ENCODE measurements at regions not wholly inside any gene's neighbourhood (a gene's known extent, or its start where the extent isn't known, plus 50 kb on each side); places are given as distances from the start of the nearest gene placed in this dataset.

- no peak for DNase-seq (ENCODE audit: low read depth)
- TF ChIP-seq CTCF (IDR thresholded peaks at IDR 0.05; ENCODE audit: control insufficient read depth, extremely low read depth, insufficient read depth) = no peak
- no peak overlapping the region for H3K4me3 ChIP-seq (ENCODE audit: low read depth, low read length)
Measured at GRCh38 chr3:74267131-74267530, 347.3 kb downstream of the CNTN3 start.

GRCh38 chr3:74265069-74265468 is 349.4 kb downstream of the CNTN3 start:
- no peak for DNase-seq (ENCODE audit: low read depth)
- TF ChIP-seq CTCF (IDR thresholded peaks at IDR 0.05; ENCODE audit: control insufficient read depth, extremely low read depth, insufficient read depth) = no peak
- H3K4me3 ChIP-seq (ENCODE audit: low read depth, low read length) = no peak overlapping the region

DNA sequence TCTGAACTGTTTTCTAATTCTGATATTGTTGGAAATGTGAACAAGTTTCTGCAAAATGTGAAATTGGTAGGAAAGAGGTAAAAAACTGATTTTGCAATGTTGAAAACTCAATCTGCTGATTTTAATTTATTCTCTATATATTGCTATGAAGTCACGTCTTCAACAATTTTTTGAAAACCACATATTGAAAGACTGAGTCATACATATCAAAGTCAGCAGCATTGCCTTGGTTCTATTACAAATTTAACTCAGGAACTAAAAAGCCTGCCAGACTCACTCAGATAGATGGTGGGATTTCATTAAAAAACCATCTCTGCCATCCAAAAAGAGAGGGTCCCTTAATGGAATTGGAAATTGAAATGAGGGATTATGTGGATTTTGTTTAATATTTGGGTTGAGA is 351.4 kb downstream of the CNTN3 start:
- no peak overlapping the region for H3K4me3 ChIP-seq (ENCODE audit: low read depth, low read length)
- no peak for TF ChIP-seq CTCF (IDR thresholded peaks at IDR 0.05; ENCODE audit: control insufficient read depth, extremely low read depth, insufficient read depth)
- no peak for DNase-seq (ENCODE audit: low read depth)

- DNase-seq (ENCODE audit: low read depth) = no peak
- no peak for TF ChIP-seq CTCF (IDR thresholded peaks at IDR 0.05; ENCODE audit: control insufficient read depth, extremely low read depth, insufficient read depth)
Measured at GRCh38 chr3:74233091-74233490, 381.4 kb downstream of the CNTN3 start.

DNA sequence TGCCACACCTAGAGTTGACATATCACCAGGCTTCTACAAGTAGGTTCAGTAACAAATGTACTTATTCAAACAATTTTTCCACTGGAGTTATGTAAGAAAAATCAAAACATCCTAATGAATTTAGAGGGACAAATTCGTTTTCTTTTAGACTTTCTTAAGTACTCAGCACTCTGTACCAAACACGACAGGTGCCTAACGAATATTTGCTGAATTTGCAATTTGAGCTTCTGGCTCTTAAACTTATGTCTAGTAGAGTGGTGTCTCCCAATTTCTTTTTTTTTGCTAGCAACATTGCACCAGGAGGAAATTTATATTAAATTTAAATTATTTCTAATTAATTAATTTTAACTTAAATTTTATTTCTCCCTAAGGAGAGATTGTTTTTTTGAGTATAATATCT is 397.0 kb downstream of the CNTN3 start:
- TF ChIP-seq CTCF (IDR thresholded peaks at IDR 0.05; ENCODE audit: control insufficient read depth, extremely low read depth, insufficient read depth) = no peak
- no peak for DNase-seq (ENCODE audit: low read depth)
- H3K4me3 ChIP-seq (ENCODE audit: low read depth, low read length) = no peak overlapping the region

More at GRCh38 chr3:74233091-74233490, 381.4 kb downstream of the CNTN3 start:
- no peak overlapping the region for H3K4me3 ChIP-seq (ENCODE audit: low read depth, low read length)

DNA sequence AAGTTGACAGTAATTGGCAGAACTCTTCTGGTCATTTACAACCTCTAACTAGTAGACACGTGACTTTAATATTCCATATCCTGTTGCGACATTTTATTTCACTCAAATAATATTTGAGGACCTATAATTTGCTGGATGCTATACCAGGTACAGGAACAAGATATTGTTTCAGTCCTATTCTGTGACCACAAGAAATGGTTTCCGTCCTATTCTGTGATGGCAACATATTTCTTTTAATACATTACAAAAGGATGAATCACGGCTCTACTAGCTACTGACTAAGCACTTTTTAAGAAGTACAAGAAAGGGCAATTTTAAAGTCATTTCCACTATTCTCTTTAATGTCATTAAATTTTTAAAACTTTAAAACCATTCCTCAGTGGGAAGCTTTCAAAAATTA is 400.2 kb downstream of the CNTN3 start:
- TF ChIP-seq CTCF (IDR thresholded peaks at IDR 0.05; ENCODE audit: control insufficient read depth, extremely low read depth, insufficient read depth) = no peak
- DNase-seq (ENCODE audit: low read depth) = no peak
- no peak overlapping the region for H3K4me3 ChIP-seq (ENCODE audit: low read depth, low read length)

DNA sequence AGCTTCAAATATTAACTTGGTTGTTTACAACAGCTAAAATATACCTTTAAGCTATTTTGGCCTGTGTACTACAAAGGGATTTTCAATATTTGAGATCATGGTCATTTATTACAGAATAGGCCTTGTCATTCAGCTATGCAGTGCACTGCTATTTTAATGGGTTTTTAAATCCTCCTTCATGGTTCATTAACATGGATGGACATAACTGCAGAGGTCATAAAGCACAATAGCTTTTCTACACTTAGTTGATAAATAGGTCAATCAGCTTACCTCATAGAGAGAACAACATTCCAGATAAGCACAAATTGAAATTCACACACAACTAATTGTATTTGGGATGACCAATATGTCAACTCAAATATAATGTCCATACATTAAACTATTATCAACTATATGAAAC is 403.7 kb downstream of the CNTN3 start:
- no peak for DNase-seq (ENCODE audit: low read depth)
- H3K4me3 ChIP-seq (ENCODE audit: low read depth, low read length) = no peak overlapping the region
- no peak for TF ChIP-seq CTCF (IDR thresholded peaks at IDR 0.05; ENCODE audit: control insufficient read depth, extremely low read depth, insufficient read depth)
